ENCODE measurements at regions not wholly inside any gene's neighbourhood (a gene's known extent, or its start where the extent isn't known, plus 50 kb on each side); places are given as distances from the start of the nearest gene placed in this dataset.

DNA sequence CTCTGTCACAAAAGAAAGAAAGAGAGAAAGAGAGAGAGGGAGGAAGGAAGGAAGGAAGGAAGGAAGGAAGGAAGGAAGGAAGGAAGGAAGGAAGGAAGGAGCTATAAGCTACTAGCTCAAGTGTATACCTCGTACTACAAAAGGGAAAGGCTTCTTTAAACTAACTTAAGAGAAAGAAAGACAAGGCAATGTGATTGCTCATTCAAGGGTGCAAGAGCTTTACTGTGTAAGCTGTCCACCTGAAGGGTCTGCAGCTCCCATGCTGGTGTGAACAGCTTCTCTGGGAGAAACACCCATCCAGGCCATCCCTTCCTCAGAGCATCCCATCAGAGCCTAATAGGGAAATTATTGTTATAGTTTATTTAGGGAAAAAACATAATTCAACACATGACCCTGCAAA is 286.1 kb upstream of the ID2 start (continued):
- TF ChIP-seq, protein P1, sequence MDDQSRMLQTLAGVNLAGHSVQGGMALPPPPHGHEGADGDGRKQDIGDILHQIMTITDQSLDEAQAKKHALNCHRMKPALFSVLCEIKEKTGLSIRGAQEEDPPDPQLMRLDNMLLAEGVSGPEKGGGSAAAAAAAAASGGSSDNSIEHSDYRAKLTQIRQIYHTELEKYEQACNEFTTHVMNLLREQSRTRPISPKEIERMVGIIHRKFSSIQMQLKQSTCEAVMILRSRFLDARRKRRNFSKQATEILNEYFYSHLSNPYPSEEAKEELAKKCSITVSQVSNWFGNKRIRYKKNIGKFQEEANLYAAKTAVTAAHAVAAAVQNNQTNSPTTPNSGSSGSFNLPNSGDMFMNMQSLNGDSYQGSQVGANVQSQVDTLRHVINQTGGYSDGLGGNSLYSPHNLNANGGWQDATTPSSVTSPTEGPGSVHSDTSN (CRISPR knock-in tag; IDR thresholded peaks at IDR 0.05) = no peak
- TF ChIP-seq, protein P2, sequence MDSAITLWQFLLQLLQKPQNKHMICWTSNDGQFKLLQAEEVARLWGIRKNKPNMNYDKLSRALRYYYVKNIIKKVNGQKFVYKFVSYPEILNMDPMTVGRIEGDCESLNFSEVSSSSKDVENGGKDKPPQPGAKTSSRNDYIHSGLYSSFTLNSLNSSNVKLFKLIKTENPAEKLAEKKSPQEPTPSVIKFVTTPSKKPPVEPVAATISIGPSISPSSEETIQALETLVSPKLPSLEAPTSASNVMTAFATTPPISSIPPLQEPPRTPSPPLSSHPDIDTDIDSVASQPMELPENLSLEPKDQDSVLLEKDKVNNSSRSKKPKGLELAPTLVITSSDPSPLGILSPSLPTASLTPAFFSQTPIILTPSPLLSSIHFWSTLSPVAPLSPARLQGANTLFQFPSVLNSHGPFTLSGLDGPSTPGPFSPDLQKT (IDR thresholded peaks at IDR 0.05; ENCODE audit: borderline replicate concordance, low read depth, low read length) = no peak
- TF ChIP-seq ZNF560 (tag by site-specific recombination; IDR thresholded peaks at IDR 0.05; ENCODE audit: borderline replicate concordance) (no peak), ZNF645 (tag by site-specific recombination; IDR thresholded peaks at IDR 0.05) (no peak)

- CTCF ChIA-PET = no interaction called here
- Histone ChIP-seq H3K9me3 (ENCODE audit: control insufficient read depth, insufficient read depth, low read depth, low read length) (no peaks in the 10 kb centered on the region), H3K27ac (ENCODE audit: extremely low read depth, low read depth, low read length) (no peak overlapping the region), H3K4me3 (ENCODE audit: low read depth, low read length) (no peak overlapping the region), H3K36me3 (ENCODE audit: control insufficient read depth in 2 of 2, insufficient read depth in 1 of 2, low read length in 2 of 2) (no peaks in the 10 kb centered on the region), H3K4me1 (ENCODE audit: control insufficient read depth, insufficient read depth, low read length) (no peaks in the 10 kb centered on the region)
- POLR2A ChIA-PET = no interaction called here
- TF ChIP-seq INSM2 (tag by site-specific recombination; IDR thresholded peaks at IDR 0.05) (no peak), ZSCAN4 (tag by site-specific recombination; IDR thresholded peaks at IDR 0.05) (peak; percentile 97), ZBTB7A (tag by site-specific recombination; IDR thresholded peaks at IDR 0.05; ENCODE audit: low read depth) (no peak), ZNF596 (tag by site-specific recombination; IDR thresholded peaks at IDR 0.05) (no peak)
Measured at GRCh38 chr2:8398040-8398668, 283.7 kb upstream of the ID2 start.

DNA sequence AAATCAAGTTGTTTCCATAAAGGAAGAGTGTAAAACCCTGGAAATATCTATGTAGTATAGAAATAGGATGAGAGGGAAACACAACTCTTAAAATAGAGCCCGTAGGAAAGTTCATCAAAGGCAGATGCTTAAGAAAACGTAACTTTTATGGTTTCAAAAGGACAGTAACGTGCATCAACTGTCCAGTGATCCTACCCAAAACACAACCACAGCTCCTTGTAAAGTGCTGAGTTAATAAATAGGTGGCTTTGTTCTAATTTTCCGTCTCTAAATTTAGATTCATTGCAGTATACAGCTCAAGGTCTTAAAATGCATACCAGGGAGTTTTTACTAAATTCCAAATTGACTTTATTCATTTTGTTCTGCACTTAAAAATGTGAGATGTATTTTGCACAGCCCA is 282.1 kb upstream of the ID2 start:
- no peak for TF ChIP-seq HOXA7 (CRISPR knock-in tag; IDR thresholded peaks at IDR 0.05; ENCODE audit: borderline replicate concordance)
- TF ChIP-seq, protein P3, sequence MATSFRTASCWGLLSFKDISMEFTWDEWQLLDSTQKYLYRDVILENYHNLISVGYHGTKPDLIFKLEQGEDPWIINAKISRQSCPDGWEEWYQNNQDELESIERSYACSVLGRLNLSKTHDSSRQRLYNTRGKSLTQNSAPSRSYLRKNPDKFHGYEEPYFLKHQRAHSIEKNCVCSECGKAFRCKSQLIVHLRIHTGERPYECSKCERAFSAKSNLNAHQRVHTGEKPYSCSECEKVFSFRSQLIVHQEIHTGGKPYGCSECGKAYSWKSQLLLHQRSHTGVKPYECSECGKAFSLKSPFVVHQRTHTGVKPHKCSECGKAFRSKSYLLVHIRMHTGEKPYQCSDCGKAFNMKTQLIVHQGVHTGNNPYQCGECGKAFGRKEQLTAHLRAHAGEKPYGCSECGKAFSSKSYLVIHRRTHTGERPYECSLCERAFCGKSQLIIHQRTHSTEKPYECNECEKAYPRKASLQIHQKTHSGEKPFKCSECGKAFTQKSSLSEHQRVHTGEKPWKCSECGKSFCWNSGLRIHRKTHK (tag by site-specific recombination; IDR thresholded peaks at IDR 0.05) = no peak
- no peak for TF ChIP-seq ZNF585B (tag by site-specific recombination; IDR thresholded peaks at IDR 0.05)
- TF ChIP-seq ZNF366 (tag by site-specific recombination; conservative IDR thresholded peaks at IDR 0.05) = no peak
- no peak for TF ChIP-seq ZFP3 (tag by site-specific recombination; IDR thresholded peaks at IDR 0.05; ENCODE audit: low read depth)
- TF ChIP-seq ZNF837 (tag by site-specific recombination; IDR thresholded peaks at IDR 0.05) = no peak
- TF ChIP-seq TSHZ1 (tag by site-specific recombination; IDR thresholded peaks at IDR 0.05; ENCODE audit: borderline replicate concordance) = no peak

More for the DNA sequence above, 282.1 kb upstream of the ID2 start:
- no peak overlapping the region for H3K4me3 ChIP-seq (ENCODE audit: low read depth, low read length)
- H3K36me3 ChIP-seq (ENCODE audit: control insufficient read depth in 2 of 2, insufficient read depth in 1 of 2, low read length in 2 of 2) = no peaks in the 10 kb centered on the region
- H3K27ac ChIP-seq (ENCODE audit: extremely low read depth, low read depth, low read length) = no peak overlapping the region
- ChIA-PET CTCF (interaction anchor here (0.5 to 0.6 kb wide), 2 partner anchors 14 to 68 kb away, joined by 3 to 4 read pairs; no protein-coding TSS in a partner anchor), POLR2A (no interaction called here)
- H3K9me3 ChIP-seq (ENCODE audit: control insufficient read depth, insufficient read depth, low read depth, low read length) = no peaks in the 10 kb centered on the region
- no peaks in the 10 kb centered on the region for H3K4me1 ChIP-seq (ENCODE audit: control insufficient read depth, insufficient read depth, low read length)
